Neural cell (in vitro differentiated cells): ENCODE measurements at regions not wholly inside any gene's neighbourhood (a gene's known extent, or its start where the extent isn't known, plus 50 kb on each side); places are given as distances from the start of the nearest gene placed in this dataset.

Experiments
- H2AFZ ChIP-seq: fragments of 200-600, 300-800 bp; sonication (generic), shearing (Covaris generic); 2 replicates; pipeline ENCODE4 v1.6.0; 2014; ENCODE audit warnings: low read depth, mild to moderate bottlenecking, antibody characterized with exemption, low read length, moderate library complexity
- H3F3A ChIP-seq: fragments of 200-600 bp; shearing (Covaris generic); 2 replicates; pipeline ENCODE4 v1.6.1; 2016; ENCODE audit warnings: mild to moderate bottlenecking, moderate library complexity, mixed read lengths, antibody characterized with exemption, low read length; ENCODE audit not compliant: insufficient read depth, poor library complexity, severe bottlenecking
- H3K27ac ChIP-seq: fragments of 200-600, 300-800 bp; sonication (generic), shearing (Covaris generic); 2 replicates; pipeline ENCODE4 v1.5.1; 2014; ENCODE audit warnings: mild to moderate bottlenecking, low read length, moderate library complexity
- H3K27me3 ChIP-seq: fragments of 300-800, 200-600 bp; sonication (generic), shearing (Covaris generic); 2 replicates; pipeline ENCODE4 v1.6.0; 2014; ENCODE audit warnings: mild to moderate bottlenecking, low read depth, low read length, moderate library complexity; ENCODE audit not compliant: insufficient read depth
- H3K36me3 ChIP-seq: fragments of 300-800, 200-600 bp; sonication (generic), shearing (Covaris generic); 2 replicates; pipeline ENCODE4 v1.5.1; 2014; ENCODE audit warnings: mild to moderate bottlenecking, antibody characterized with exemption, low read length, moderate library complexity; ENCODE audit not compliant: insufficient read depth
- H3K4me2 ChIP-seq: fragments of 300-800, 200-600 bp; sonication (generic), shearing (Covaris generic); 2 replicates; pipeline ENCODE4 v1.6.0; 2014; ENCODE audit warnings: mild to moderate bottlenecking, low read length
- H3K4me3 ChIP-seq: fragments of 300-800, 200-600 bp; sonication (generic), shearing (Covaris generic); 2 replicates; pipeline ENCODE4 v1.5.1; 2014; ENCODE audit warnings: mild to moderate bottlenecking, low read length, moderate library complexity
- H3K79me2 ChIP-seq: fragments of 200-600 bp; shearing (Covaris generic); replicated peaks from 2 replicates; pipeline ENCODE4 v1.6.0; 2014; ENCODE audit warnings: mild to moderate bottlenecking, low read length, moderate library complexity; ENCODE audit not compliant: insufficient read depth
- H3K9ac ChIP-seq: fragments of 300-800, 200-600 bp; sonication (generic), shearing (Covaris generic); 2 replicates; pipeline ENCODE4 v1.6.1; 2016; ENCODE audit warnings: mild to moderate bottlenecking, low read length, mixed read lengths
- H3K9me2 ChIP-seq: fragments of 200-600 bp; shearing (Covaris generic); 2 replicates; pipeline ENCODE4 v1.6.1; 2016; ENCODE audit warnings: mild to moderate bottlenecking, low read length, mixed read lengths; ENCODE audit not compliant: insufficient read depth
- H3K9me3 ChIP-seq: fragments of 200-600, 300-800 bp; sonication (generic), shearing (Covaris generic); 2 replicates; pipeline ENCODE4 v1.6.1; 2016; ENCODE audit warnings: mild to moderate bottlenecking, mixed run types, low read length, moderate library complexity, mixed read lengths
- H4K20me1 ChIP-seq: fragments of 200-600 bp; shearing (Covaris generic); 2 replicates; pipeline ENCODE4 v1.6.1; 2016; ENCODE audit warnings: mild to moderate bottlenecking, mixed run types; ENCODE audit not compliant: insufficient read depth
- CTCF ChIP-seq: fragments of 450-650 bp; IDR thresholded peaks from 2 replicates; pipeline ENCODE4 v1.5.1; 2014; ENCODE audit warnings: antibody characterized with exemption, mild to moderate bottlenecking, moderate library complexity; ENCODE audit not compliant: poor library complexity, severe bottlenecking
- EP300 ChIP-seq: fragments of 450-650 bp; conservative IDR thresholded peaks from 2 replicates; pipeline ENCODE4 v1.6.1; 2014; ENCODE audit warnings: antibody characterized with exemption, mild to moderate bottlenecking, moderate library complexity; ENCODE audit not compliant: poor library complexity, severe bottlenecking
- EZH2 ChIP-seq: fragments of 200-600, 300-800 bp; shearing (Covaris generic), sonication (generic); IDR thresholded peaks from 2 replicates; pipeline ENCODE4 v1.6.1; 2014; ENCODE audit warnings: antibody characterized with exemption, low read length, borderline replicate concordance, mild to moderate bottlenecking; ENCODE audit not compliant: insufficient read depth, poor library complexity, severe bottlenecking
- MXI1 ChIP-seq: fragments of 450-650 bp; conservative IDR thresholded peaks from 2 replicates; pipeline ENCODE4 v1.6.1; 2014; ENCODE audit warnings: antibody characterized with exemption, mild to moderate bottlenecking; ENCODE audit not compliant: poor library complexity, severe bottlenecking
- POLR2AphosphoS5 ChIP-seq: IDR thresholded peaks from 2 replicates; pipeline ENCODE4 v1.6.1; 2012
- RAD21 ChIP-seq: fragments of 450-650 bp; conservative IDR thresholded peaks from 2 replicates; pipeline ENCODE4 v1.6.1; 2014; ENCODE audit warnings: antibody characterized with exemption, mild to moderate bottlenecking, moderate library complexity
- REST ChIP-seq: IDR thresholded peaks from 2 replicates; pipeline ENCODE4 v1.6.1; 2012; ENCODE audit warnings: borderline replicate concordance
- SMC3 ChIP-seq: fragments of 450-650 bp; conservative IDR thresholded peaks from 2 replicates; pipeline ENCODE4 v1.6.1; 2014; ENCODE audit warnings: antibody characterized with exemption, mild to moderate bottlenecking, moderate library complexity; ENCODE audit not compliant: poor library complexity
- TAF1 ChIP-seq: IDR thresholded peaks from 2 replicates; pipeline ENCODE4 v1.6.1; 2012; ENCODE audit warnings: low read depth

- no peaks in the 10 kb centered on the region for H3K9me3 ChIP-seq
- H3K4me2 ChIP-seq: no peak overlapping the region
- no peaks in the 10 kb centered on the region for H3K79me2 ChIP-seq
- H3K27me3 ChIP-seq: no peaks in the 10 kb centered on the region
- no peak overlapping the region for H3K9ac ChIP-seq
- no peaks in the 10 kb centered on the region for H4K20me1 ChIP-seq
- no peaks in the 10 kb centered on the region for H3K9me2 ChIP-seq
- no peaks in the 10 kb centered on the region for H3K36me3 ChIP-seq
- TF ChIP-seq SMC3 (no peak), CTCF (no peak), MXI1 (no peak), EZH2 (no peak), RAD21 (no peak), TAF1 (no peak), REST (no peak), EP300 (no peak), POLR2AphosphoS5 (no peak)
- H3F3A ChIP-seq: no peaks in the 10 kb centered on the region
- no peak overlapping the region for H3K4me3 ChIP-seq
- no peak overlapping the region for H3K27ac ChIP-seq
- H2AFZ ChIP-seq: no peak overlapping the region
Measured at GRCh38 chr1:99461499-99461898, 184.4 kb upstream of the PALMD start.

- Histone ChIP-seq H3K4me2 (no peak overlapping the region), H3K9me2 (no peaks in the 10 kb centered on the region), H3K4me3 (no peak overlapping the region), H3F3A (no peaks in the 10 kb centered on the region), H3K36me3 (no peaks in the 10 kb centered on the region), H2AFZ (no peak overlapping the region), H3K9ac (no peak overlapping the region), H3K9me3 (no peaks in the 10 kb centered on the region), H3K27me3 (no peaks in the 10 kb centered on the region), H3K27ac (no peak overlapping the region), H4K20me1 (no peaks in the 10 kb centered on the region), H3K79me2 (no peaks in the 10 kb centered on the region)
- no peak for TF ChIP-seq POLR2AphosphoS5
- TF ChIP-seq CTCF: no peak
- no peak for TF ChIP-seq REST
- TF ChIP-seq EZH2: no peak
- TF ChIP-seq RAD21: no peak
- TF ChIP-seq MXI1: no peak
- TF ChIP-seq EP300: no peak
- TF ChIP-seq TAF1: no peak
- no peak for TF ChIP-seq SMC3
Measured at GRCh38 chr1:99464738-99465137, 181.2 kb upstream of the PALMD start.
